ENCODE measurements at regions not wholly inside any gene's neighbourhood (a gene's known extent, or its start where the extent isn't known, plus 50 kb on each side); places are given as distances from the start of the nearest gene placed in this dataset.

- WGBS, 2 experiments (ENCODE audit: extremely low coverage in 2 of 2, insufficient read length in 1 of 2) = 67% methylated on average over 1 of the region's 4 CpGs; no CpG with 5 or more reads in 1 of the 2 experiments
- H2AK5ac ChIP-seq (ENCODE audit: low read depth, low read length) = no peak overlapping the region
- no peak overlapping the region for H2BK5ac ChIP-seq (ENCODE audit: low read depth, low read length, poor library complexity, severe bottlenecking)
- H4K91ac ChIP-seq (ENCODE audit: insufficient read depth, low read depth, low read length) = no peak overlapping the region
- H3K56ac ChIP-seq (ENCODE audit: extremely low read depth, insufficient read depth, low read length) = no peak overlapping the region
- H3K4me2 ChIP-seq (ENCODE audit: low read depth, low read length) = no peak overlapping the region
- no peak overlapping the region for H3K18ac ChIP-seq (ENCODE audit: low read depth, low read length)
- intact Hi-C loops (cut with micrococcal nuclease) = no loop called here
- no peaks in the 10 kb centered on the region for H3K9me1 ChIP-seq (ENCODE audit: insufficient read depth, low read length)
- no peak overlapping the region for H2BK120ac ChIP-seq (ENCODE audit: low read depth, low read length)
- H3K4me1 ChIP-seq (ENCODE audit: control insufficient read depth, insufficient read depth, low read length) = no peaks in the 10 kb centered on the region
- no peak for DNase-seq
- ChIA-PET POLR2A (ENCODE audit: unreplicated experiment) (no interaction called here), CTCF (no interaction called here)
- no TSS peak for BruUV-seq (replicated peaks)
- H4K20me1 ChIP-seq (ENCODE audit: insufficient read depth, low read length) = no peaks in the 10 kb centered on the region
- H2BK15ac ChIP-seq (ENCODE audit: low read depth, low read length) = no peak overlapping the region
- H3K4me3 ChIP-seq (ENCODE audit: insufficient read depth, low read depth, low read length) = no peak overlapping the region
- in situ Hi-C loops (cut with MboI; ENCODE audit: low sequenced_read_pairs) = no loop called here
- ATAC-seq (ENCODE audit: low read depth) = no peak
- H3K27ac ChIP-seq (ENCODE audit: insufficient read depth, low read length) = no peak overlapping the region
- H2BK20ac ChIP-seq (ENCODE audit: low read depth, low read length) = no peak overlapping the region
- H3K14ac ChIP-seq (replicated peaks; ENCODE audit: low read depth, low read length) = no peak overlapping the region
- no peak overlapping the region for H3K23ac ChIP-seq (ENCODE audit: low read depth, low read length)
- no peak for TF ChIP-seq CTCF (conservative IDR thresholded peaks at IDR 0.05; ENCODE audit: low read depth, low read length)
- no peak for TF ChIP-seq MAFK (IDR thresholded peaks at IDR 0.05; ENCODE audit: low read depth, low read length)
- no peak for TF ChIP-seq BHLHE40 (IDR thresholded peaks at IDR 0.05; ENCODE audit: low read depth, low read length)
- no peak for TF ChIP-seq USF2 (IDR thresholded peaks at IDR 0.05; ENCODE audit: low read depth, low read length)
- TF ChIP-seq ELK1 (IDR thresholded peaks at IDR 0.05; ENCODE audit: borderline replicate concordance, low read depth, low read length) = no peak
- TF ChIP-seq CHD1 (IDR thresholded peaks at IDR 0.05; ENCODE audit: low read depth, low read length) = no peak
- TF ChIP-seq POLR2A (IDR thresholded peaks at IDR 0.05; ENCODE audit: low read depth, low read length) = no peak
- TF ChIP-seq RFX5 (IDR thresholded peaks at IDR 0.05; ENCODE audit: low read depth, low read length) = no peak
- no peak overlapping the region for H4K8ac ChIP-seq (ENCODE audit: low read depth in 2 of 2, low read length in 2 of 2)
- peaks cover 12% of the 10 kb centered on the region for H3K9me3 ChIP-seq (ENCODE audit: control insufficient read depth, insufficient read depth, low read length)
- no peak overlapping the region for H3K9ac ChIP-seq (ENCODE audit: low read depth, low read length)
- dilution Hi-C loops (cut with HindIII; ENCODE audit: low sequenced_read_pairs, unreplicated experiment) = no loop called here
- no peak overlapping the region for H3K4ac ChIP-seq (ENCODE audit: low read depth, low read length)
- H3K27me3 ChIP-seq (ENCODE audit: control insufficient read depth, insufficient read depth, low read length) = no peaks in the 10 kb centered on the region
- no peak overlapping the region for H2AFZ ChIP-seq (replicated peaks; ENCODE audit: low read length, poor library complexity)
- no peaks in the 10 kb centered on the region for H3K36me3 ChIP-seq (ENCODE audit: control insufficient read depth, insufficient read depth, low read length)
- H2AK9ac ChIP-seq (replicated peaks; ENCODE audit: low read depth, low read length, poor library complexity) = no peak overlapping the region
- H3K79me1 ChIP-seq (ENCODE audit: low read depth in 1 of 2, low read length in 2 of 2) = no peaks in the 10 kb centered on the region
- H4K5ac ChIP-seq (ENCODE audit: low read depth, low read length) = no peak overlapping the region
Measured at GRCh38 chr16:13291591-13292333, 390.4 kb downstream of the SHISA9 start.

Measured in IMR-90 (cell line).